Ishikawa (cell line): ENCODE measurements at regions not wholly inside any gene's neighbourhood (a gene's known extent, or its start where the extent isn't known, plus 50 kb on each side); places are given as distances from the start of the nearest gene placed in this dataset.

Source experiments
- EP300 ChIP-seq: IDR thresholded peaks from 2 replicates; pipeline ENCODE4 v1.6.1; 2012; ENCODE audit warnings: borderline replicate concordance
- MAX ChIP-seq: IDR thresholded peaks from 2 replicates; pipeline ENCODE4 v1.6.1; 2012
- RAD21 ChIP-seq: IDR thresholded peaks from 2 replicates; pipeline ENCODE4 v1.6.1; 2012; ENCODE audit warnings: low read depth
- REST ChIP-seq: IDR thresholded peaks from 2 replicates; pipeline ENCODE4 v1.6.1; 2012; ENCODE audit warnings: low read depth, mild to moderate bottlenecking
- TAF1 ChIP-seq: IDR thresholded peaks from 2 replicates; pipeline ENCODE4 v1.6.1; 2012; ENCODE audit warnings: low read depth, mild to moderate bottlenecking

GRCh38 chr1:228944296-228944695, 209.0 kb downstream of the RHOU start:
- TF ChIP-seq REST (no peak), EP300 (no peak), RAD21 (no peak), MAX (no peak), TAF1 (no peak)
